ENCODE measurements at regions not wholly inside any gene's neighbourhood (a gene's known extent, or its start where the extent isn't known, plus 50 kb on each side); places are given as distances from the start of the nearest gene placed in this dataset.
"Not testable (repeated sequence)": the region's sequence is repeated elsewhere in the genome, so short reads cannot be mapped to it uniquely, and the experiment has no call there.

DNA sequence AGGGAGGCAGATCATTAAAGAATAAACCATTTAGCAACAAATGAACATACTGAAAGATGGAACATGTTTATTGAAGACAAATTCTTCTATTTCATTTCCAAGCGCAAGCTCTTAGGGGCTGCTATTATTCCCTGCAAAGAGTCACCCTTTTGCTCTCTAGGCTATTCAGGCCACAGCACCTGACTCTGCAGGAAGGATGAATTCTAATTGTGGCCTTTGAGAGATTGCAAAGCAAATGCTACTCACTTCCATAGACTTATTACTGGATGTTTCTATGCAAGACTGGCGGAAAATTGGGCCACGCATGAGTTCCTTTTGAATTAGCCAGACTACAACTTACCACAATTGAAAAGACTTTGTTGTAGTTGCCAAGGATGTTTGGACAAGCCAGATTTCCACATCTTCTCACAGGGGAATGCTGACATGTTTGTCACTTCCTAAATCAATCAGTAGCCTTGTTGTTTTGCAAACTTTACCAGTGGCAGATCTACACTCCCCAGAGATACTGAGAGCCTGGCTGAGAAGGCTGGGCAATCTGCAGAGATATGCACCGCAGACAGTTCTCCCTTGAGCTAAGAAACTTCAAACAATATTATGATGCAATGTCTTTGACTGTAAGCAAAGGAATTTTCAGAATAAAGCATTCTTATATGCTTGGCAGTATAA lies 334.3 kb upstream of the SYT1 start:
- no peak for DNase-seq

DNA sequence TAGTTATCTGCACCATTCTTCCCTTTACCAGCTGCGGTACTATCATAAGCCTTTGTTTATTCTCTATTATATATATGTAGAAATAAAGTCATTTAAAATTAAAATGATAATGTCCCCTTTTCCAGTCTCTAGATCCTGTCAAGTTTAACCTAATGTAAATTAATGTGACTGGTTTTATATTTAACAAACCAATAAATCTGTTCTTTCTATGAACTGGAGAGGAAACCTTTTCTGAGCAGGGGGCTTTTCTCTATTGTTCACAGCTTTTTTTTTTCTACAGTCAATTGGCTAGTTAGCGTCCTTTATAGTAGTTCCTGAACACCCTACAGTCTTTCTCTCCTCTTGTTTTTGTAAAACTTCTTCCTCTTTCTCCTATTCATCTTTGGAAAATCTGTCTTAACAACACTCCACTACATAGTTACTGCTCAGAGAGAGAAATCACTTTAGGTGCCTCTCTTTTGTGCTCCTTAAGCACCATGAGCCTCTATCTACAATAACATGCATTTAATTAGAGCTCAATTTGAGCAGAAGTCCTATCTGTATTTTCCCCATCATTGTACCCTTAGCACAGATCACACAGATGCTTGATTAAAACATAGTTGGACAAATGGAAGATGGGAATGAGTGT lies 332.6 kb upstream of the SYT1 start:
- DNase-seq, result no peak

DNA sequence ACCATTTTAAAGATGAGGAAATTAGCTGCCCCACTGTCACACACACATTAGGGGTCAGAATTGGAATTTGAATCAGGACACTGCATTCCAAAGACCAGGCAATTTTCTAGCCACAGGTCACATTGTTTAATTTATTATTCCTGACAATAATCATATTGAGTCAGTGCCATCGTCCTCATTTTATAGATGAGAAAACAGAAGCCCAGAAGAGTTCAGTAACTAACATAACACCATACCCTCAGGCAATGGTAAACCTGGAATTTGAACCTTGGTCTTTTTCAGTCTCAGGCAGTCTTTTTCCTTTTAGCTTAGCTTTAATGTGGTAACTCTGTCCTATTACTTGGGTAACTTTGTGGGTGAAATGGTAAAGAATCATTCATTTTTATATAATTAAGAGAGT lies 330.3 kb upstream of the SYT1 start:
- DNase-seq, result no peak

GRCh38 chr12:78540606-78541336 lies 323.8 kb upstream of the SYT1 start:
- DNase-seq, result no peak

DNA sequence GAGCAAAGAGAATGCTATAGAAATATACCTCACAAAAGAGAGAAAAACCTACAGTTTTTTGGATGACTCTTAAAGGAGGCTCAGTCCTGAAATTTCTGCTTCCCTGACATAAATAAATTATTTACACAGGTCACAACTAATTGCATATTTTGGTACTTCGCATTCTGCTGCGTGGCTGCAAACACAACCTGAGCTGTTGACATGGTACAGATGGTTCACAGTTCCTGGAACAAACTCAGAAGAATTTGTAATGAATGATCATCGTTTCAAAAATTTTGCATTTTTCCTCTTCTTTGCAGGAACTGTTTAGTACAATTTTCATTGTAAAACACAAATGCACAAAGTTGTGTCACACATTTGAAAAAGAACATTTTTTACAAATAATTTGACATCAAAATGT lies 313.7 kb upstream of the SYT1 start:
- no peak for DNase-seq

DNA sequence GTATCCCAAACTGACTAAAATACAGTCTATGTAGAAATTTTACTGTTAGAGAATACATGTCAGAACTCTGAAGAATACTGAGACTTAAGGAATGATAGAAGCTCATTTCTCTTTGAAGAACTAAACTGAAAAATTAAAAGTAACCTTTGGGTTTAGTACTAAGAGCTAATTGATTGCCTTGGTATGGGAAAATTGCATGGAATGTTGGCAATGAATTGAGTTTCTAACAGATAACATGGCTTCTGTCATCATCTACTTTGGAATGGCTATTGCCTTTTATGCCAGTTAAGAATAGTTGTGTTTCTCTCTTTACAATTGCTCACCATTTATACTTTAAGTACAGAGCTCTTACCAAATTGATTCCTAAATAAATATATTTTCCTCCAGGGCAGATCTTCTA lies 308.8 kb upstream of the SYT1 start:
- DNase-seq, result no peak

GRCh38 chr12:78556651-78557050 lies 307.9 kb upstream of the SYT1 start:
- DNase-seq, result no peak

GRCh38 chr12:78559416-78559815 lies 305.2 kb upstream of the SYT1 start:
- no peak for DNase-seq

- no peak for DNase-seq
Observed at GRCh38 chr12:78559886-78560285, 304.7 kb upstream of the SYT1 start.

GRCh38 chr12:78560633-78561032 lies 303.9 kb upstream of the SYT1 start:
- DNase-seq, result no peak

DNA sequence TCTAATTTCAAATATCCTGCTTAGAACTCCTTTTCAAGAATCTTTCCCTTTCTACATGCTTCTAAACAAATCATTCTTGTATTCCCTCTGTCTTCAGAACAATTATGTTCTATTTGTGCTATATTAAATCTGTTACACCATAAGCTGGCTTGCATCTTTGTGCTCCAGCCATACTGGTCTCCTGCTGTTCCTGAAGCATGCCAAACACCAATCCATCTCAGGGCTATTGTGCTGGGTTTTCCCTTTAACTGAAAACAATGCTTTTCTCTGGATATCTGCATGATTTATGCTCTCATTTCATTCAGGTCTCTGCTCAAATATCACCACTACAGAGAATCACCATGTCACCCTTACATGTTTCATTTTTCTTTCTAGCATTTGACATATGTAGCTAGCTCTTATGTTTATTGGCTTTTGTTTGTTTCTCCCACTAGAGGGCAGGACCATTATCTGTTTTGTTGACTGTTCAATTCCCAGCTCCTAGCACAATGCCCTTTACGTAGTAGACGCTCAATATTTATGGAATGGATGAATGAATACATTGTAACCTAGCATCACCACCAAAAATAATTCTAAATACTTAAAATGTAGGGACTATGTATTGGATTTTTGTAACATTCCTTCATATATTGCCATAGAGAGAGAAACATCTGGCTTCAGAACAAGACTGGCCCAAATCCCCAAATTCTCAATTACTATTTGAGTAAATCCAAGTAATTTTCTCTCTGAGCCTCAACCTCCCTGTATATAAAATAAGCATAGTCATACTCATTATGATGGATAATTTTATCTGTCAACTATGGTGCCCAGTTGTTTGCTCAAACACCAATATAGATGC lies 302.0 kb upstream of the SYT1 start:
- no peak for DNase-seq

GRCh38 chr12:78563826-78564225 lies 300.7 kb upstream of the SYT1 start:
- no peak for DNase-seq

- no peak for DNase-seq
Observed at GRCh38 chr12:78566456-78566855, 298.1 kb upstream of the SYT1 start.

DNA sequence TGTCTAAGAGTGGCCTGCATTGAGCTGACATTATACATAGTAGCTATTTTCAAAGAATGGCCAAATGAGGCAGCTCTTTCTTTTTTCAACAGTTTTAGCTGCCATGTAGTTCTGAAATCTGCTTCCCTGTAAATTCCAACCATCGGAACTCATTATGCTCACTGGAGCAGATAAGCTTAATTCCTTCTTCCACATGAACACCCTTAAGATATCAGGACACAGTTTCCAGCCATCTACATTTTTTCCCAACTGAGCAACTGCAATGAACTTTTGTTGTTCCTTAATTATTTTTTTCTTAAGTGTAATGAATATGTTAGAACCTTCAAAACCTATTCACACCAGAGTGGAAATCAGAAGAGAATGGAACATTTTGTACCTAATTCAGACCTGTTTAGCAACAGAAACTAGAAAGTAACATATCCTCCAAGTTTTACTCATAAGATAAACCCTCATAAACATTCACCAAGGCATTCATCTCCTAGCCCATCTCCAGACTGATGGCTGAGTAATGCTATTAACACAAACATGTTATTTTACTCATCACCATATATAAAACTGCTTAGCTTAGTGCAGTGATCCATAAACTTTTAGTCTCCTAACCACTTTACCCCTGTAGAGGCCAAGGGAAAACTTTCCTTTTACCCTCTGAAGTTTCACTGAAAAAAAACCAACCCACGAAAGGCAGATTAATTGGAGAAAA lies 296.1 kb upstream of the SYT1 start:
- no peak for DNase-seq

DNA sequence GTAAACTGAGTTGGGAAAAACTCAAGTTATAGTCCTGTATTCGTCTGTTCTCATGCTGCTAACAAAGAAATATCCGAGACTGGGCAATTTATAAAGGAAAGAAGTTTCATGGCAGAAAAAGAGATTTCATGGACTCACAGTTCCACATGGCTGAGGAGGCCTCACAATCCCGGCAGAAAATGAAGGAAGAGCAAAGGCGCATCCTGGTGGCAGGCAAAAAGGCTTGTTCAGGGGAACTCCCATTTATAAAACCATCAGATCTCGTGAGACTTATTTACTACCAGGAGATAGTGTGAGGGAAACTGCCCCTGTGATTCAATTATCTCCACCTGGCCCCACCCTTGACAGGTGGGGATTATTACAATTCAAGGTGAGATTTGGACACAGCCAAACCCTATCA lies 292.6 kb upstream of the SYT1 start:
- no peak for DNase-seq

GRCh38 chr12:78575208-78575607 lies 289.4 kb upstream of the SYT1 start:
- DNase-seq, result not testable (repeated sequence)

GRCh38 chr12:78579846-78580245 lies 284.7 kb upstream of the SYT1 start:
- DNase-seq, result no peak

GRCh38 chr12:78580296-78580695 lies 284.3 kb upstream of the SYT1 start:
- DNase-seq, result no peak

DNA sequence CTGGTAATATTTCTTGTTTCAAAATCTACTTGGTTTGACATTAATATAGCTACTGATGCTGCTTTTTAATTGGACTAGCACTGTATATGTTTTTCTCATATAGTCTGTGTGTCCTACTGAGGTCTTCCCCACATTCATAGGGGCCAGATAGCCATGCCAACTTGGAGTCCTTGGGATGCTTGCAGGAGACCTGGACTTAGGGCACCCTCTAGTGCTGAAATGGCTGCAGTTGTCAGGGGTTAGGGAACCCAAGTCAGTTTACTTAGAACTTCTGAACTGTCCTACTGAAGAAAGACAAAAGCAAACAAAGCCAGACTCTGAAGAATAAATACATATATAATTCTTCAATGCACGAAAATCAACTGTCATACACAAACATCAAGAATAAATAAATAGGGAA lies 279.9 kb upstream of the SYT1 start:
- DNase-seq, result no peak

DNA sequence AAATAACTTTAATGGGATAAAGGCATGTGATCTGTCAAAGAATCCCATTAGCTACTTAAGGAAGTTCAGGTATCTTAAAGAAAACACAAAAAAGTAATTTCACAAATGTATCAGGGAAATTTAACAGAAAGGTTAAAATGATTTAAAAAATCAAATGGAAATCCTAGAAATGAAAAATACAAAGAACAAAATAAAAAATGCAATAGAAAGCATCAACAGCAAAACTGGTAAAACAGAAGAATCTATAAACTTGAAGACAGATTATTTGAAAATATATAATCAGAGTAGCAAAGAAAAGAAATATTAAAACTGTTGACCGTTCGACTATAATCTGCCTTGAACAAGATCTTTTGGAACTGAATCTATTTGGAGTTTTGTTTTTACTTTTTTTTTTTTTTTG lies 279.4 kb upstream of the SYT1 start:
- DNase-seq, result no peak

DNA sequence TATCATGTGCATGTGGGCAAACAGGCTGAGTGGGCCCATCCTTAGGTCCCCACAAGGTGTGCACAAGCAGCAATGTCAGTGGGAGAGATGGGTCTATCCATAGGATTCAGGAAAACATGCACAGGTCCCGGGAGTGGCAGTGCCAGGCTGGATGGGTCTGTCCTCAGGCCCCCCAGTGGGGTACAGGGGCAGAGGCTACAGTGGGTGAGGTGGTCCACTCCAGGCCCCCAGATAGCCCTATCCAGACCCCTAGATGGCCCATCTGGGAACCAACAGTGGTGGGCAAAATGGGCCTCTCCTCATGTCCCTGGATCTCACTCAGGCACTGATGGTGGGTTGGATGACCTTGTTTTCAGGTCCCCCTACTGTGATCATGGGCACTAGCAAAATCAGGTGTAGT lies 277.8 kb upstream of the SYT1 start:
- no peak for DNase-seq

DNA sequence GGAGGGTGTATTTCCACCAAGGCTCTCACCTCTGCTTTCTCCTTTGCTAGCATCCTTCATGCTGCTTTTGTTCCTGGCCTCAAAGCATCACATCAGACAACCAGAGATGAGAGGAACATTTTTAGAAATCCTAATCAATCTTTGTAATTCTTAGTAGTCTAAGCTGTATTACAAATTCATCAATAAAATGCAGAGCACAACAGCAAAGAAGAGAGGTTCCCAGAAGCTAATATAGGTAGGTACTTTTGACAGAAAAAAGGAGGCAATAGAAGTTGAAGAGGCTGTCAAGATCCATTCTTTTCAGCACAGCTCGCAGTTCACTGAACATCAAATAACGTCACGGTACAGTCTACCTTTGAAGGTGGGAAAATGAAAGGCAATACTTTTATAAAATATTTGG lies 265.2 kb upstream of the SYT1 start:
- DNase-seq, result no peak

DNA sequence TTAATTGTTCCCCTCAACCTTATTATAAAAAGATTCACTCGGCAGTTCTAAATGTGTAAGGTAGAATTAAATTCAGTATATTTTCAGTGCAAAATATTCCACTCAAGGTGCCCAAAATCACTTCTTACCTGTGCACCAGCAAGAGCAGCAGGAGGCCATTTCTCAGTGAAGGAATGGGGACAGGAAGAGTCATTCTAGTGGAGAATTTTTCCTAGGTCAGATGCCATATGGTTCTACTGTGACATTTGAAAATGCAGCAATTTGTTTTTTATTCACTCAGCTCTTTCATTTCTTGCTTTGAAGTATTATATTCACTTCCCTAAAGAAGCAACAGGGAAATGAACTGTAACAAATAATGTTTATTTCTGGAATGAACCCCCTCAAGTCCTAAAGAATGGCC lies 264.0 kb upstream of the SYT1 start:
- DNase-seq, result no peak
